Raji (cell line): ENCODE measurements at regions not wholly inside any gene's neighbourhood (a gene's known extent, or its start where the extent isn't known, plus 50 kb on each side); places are given as distances from the start of the nearest gene placed in this dataset.

Experiments used
- POLR2A ChIP-seq: IDR thresholded peaks from 2 replicates; pipeline ENCODE4 v1.6.1; 2011; ENCODE audit warnings: low read depth, low read length, control low read depth; ENCODE audit not compliant: insufficient read depth

GRCh38 chr3:178289544-178290160, 246.6 kb upstream of the KCNMB2 start:
- TF ChIP-seq POLR2A, result no peak

DNA sequence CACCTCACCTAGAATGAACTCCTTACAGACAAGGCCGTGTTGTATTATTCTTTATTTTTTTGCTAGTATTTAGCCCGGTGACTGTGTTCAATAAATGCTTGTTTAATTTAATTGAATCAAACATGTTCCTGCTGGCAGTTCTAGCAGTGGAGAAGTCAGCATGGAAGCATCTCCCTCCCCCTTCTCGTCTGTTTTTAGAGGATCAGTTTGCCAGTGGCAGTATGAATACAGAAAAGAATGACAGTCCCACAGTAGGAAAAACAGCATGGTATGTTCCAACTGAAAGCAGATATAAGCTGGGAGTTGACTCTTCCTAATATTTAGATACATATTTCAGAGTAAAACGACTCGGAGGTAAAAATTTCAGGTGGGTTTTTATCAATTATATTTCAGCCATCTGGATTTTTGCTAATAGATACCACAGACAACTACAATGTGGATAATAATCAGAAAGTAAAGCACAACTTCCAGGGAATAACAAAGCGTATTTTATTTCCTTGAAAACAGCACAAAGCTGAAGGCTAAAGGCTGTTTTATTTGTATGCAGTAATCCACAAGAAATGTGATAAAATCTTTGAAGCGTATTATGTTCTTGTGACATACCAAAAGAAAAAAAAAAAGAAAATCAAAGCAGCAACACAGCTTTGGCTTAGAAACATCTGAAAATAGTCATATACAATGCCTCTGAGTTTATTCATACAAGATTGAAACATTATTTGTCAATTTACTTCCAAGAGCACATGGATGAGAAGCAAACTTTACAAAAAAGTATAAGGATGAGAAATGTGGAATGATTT, 244.5 kb upstream of the KCNMB2 start:
- no peak for TF ChIP-seq POLR2A

GRCh38 chr3:178295292-178295912, 240.8 kb upstream of the KCNMB2 start:
- no peak for TF ChIP-seq POLR2A

DNA sequence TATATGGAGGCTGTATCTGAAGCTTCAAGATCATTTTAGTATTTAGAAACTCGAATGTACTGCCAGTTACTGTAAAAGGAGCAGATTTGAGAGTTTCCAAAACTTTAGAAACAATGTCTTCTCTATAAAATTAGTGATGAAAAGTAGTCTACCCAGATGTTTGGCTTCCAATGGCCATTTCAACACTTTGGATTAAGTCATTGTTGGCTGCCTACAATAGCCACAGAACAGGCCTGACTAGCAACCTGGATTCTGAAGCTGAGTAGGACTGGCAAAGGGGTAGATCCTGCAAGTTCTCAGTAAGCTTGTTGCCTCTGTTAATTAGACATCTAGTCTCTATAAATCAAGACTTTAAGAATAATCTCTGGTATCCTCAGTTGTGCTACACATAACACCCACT, 239.0 kb upstream of the KCNMB2 start:
- no peak for TF ChIP-seq POLR2A

GRCh38 chr3:178297740-178298139, 238.5 kb upstream of the KCNMB2 start:
- no peak for TF ChIP-seq POLR2A

- no peak for TF ChIP-seq POLR2A
These were observed 235.7 kb upstream of the KCNMB2 start for GRCh38 chr3:178300441-178300959.

DNA sequence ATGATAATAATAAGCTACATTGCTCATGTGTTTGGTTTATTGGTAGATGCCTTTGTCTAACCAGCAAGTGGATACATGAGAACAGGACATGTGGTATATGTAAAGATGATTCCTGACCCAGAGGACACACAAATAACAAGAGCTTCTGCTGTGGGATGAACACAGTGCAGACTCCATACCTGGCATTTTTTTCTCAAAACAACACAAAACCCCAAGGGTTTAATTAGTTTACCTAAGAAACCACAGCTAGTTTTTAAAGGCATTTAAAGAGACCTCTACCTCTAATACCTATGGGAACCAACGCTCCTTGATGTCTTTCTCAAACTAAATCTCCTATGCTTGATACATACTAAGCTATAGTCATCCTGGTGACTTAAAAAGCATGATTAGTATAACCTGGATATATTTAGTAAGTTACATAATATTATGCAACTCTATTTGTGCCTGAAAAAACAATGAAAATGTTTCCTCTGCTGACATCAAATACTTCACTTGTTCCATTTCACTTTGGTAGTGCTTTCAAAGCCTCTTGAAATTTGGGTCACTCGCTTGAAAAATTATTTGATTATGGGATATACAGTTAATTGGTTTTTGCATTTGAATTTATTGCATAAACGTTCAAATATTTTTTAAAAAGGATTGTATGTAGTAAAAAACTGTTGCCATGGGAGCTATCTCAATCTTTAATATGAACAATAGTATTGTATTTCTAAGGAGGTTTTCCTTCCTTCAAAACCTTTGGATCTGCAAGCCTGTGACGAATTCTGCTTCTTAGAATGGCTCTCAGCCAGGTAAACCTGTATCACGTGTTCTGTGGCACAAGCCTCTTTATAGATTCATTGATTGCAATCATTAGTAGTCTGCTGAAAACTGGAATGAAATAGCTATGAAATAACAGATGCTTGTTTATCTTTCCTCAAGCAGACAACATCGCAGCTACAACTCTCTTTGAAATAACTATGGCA, 233.0 kb upstream of the KCNMB2 start:
- no peak for TF ChIP-seq POLR2A

GRCh38 chr3:178304758-178305467, 231.3 kb upstream of the KCNMB2 start:
- no peak for TF ChIP-seq POLR2A

DNA sequence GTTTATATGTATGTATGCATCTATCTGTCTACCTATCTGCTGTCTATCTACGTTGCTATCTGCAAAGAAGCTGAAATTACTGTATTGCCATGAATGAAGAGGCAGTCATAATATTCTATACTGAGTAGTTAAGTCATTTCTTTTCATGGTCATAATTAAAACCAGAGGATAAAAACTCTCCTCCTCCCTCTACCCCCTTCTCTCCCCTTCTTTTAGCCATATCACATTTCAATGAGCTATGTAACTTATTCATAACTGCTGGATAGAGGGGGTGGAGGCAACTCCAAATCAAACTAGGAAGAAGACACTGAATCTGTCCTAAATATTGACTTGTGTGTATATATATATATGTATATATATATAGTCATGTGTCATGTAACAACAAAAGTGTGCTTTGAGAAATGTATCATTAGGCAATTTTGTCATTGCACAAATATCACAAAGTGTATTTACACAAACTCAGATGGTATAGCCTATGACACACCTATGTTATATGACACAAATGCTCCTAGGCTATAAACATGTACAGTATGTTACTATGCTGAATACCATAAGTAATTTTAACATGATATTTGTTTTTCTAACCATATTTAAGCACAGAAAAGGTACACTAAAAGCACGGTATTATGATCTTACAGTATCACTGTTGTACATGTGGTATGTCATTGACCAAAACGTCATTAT, 229.7 kb upstream of the KCNMB2 start:
- TF ChIP-seq POLR2A, result no peak

GRCh38 chr3:178308771-178309170, 227.5 kb upstream of the KCNMB2 start:
- no peak for TF ChIP-seq POLR2A

- no peak for TF ChIP-seq POLR2A
These were observed 225.3 kb upstream of the KCNMB2 start for GRCh38 chr3:178310949-178311348.

- TF ChIP-seq POLR2A, result no peak
These were observed 222.5 kb upstream of the KCNMB2 start for GRCh38 chr3:178313716-178314115.

GRCh38 chr3:178318340-178318739, 217.9 kb upstream of the KCNMB2 start:
- no peak for TF ChIP-seq POLR2A
